Lower leg skin (tissue), 4 donors: ENCODE measurements at regions not wholly inside any gene's neighbourhood (a gene's known extent, or its start where the extent isn't known, plus 50 kb on each side); places are given as distances from the start of the nearest gene placed in this dataset.

ENCODE experiments used
- DNase-seq, 2 donors: peaks; one replicate each; pipeline ENCODE4 v3.0.0-alpha.2; 2019; ENCODE audit warnings: low spot score in 2 of 2
- H3K4me3 ChIP-seq: fragments of 200-600 bp; sonication (generic); 2 replicates; pipeline ENCODE4 v1.5.1; 2017; ENCODE audit warnings: mild to moderate bottlenecking, low read depth; ENCODE audit not compliant: poor library complexity, severe bottlenecking
- POLR2A ChIP-seq, 2 donors: fragments of 450-650 bp; IDR thresholded peaks; one replicate each; pipeline ENCODE4 v1.6.1; 2016 to 2017; ENCODE audit warnings: antibody characterized with exemption in 2 of 2, mild to moderate bottlenecking in 1 of 2, moderate library complexity in 1 of 2
- WGBS, 2 donors: methylation state at CpG; one replicate each; pipeline ENCODE4 v1.1.5; 2018; 5-methylcytosine and 5-hydroxymethylcytosine counted together
- intact Hi-C: fragments of 100-400 bp; cut with DNase I; formaldehyde crosslinking; loops from one replicate; pipeline ENCODE4 v1.15.0; 2023; ENCODE audit warnings: low total_unique reads
- TF ChIP-seq, protein P1 (sequence below), 3 donors: fragments of 450-650 bp; IDR thresholded peaks; one replicate each; pipeline ENCODE4 v1.5.1; 2016; ENCODE audit warnings: antibody characterized with exemption in 3 of 3, mild to moderate bottlenecking in 3 of 3, moderate library complexity in 2 of 3

DNA sequence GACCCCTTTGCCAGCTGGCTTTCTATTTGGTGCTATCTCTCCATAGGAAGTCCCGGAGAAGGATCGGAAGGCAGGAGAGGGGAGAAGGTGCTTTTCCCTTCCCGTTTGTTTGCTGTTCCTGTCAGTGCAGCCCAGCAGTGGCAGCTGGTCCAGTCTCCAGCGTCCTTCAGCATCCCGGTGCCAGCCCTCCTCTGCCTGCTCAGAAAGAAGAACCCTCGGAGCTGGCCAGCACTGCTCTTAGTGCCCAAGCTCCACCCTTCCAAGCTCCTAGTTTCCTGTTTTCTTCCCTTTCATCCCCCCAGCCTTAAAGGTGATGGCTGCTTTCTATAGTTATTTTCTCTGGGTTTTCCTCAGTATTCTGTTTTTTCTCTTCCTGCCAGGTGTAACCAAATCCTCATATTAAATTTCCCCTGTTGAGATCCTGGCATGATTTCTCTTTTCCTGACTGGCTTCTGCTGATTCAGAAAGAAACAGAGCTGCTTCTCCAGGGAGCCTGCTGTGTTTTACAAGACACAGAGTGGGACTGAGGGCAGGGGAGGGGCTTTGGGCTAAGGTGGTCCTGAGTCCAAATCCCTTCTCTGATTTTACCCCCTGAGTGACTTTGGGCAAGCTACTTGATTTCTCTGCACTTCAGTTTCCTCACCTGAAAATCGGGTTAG is 186.8 kb downstream of the COPRS start:
- intact Hi-C loops: no loop called here
- 33 to 40% methylated on average over 7 of the region's 7 CpGs for WGBS, 2 donors
- peak in 1 of 2 donors; percentile 31 for DNase-seq
- H3K4me3 ChIP-seq: no peak overlapping the region
- TF ChIP-seq, protein P1, sequence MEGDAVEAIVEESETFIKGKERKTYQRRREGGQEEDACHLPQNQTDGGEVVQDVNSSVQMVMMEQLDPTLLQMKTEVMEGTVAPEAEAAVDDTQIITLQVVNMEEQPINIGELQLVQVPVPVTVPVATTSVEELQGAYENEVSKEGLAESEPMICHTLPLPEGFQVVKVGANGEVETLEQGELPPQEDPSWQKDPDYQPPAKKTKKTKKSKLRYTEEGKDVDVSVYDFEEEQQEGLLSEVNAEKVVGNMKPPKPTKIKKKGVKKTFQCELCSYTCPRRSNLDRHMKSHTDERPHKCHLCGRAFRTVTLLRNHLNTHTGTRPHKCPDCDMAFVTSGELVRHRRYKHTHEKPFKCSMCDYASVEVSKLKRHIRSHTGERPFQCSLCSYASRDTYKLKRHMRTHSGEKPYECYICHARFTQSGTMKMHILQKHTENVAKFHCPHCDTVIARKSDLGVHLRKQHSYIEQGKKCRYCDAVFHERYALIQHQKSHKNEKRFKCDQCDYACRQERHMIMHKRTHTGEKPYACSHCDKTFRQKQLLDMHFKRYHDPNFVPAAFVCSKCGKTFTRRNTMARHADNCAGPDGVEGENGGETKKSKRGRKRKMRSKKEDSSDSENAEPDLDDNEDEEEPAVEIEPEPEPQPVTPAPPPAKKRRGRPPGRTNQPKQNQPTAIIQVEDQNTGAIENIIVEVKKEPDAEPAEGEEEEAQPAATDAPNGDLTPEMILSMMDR (IDR thresholded peaks at IDR 0.05): no peak

- H3K4me3 ChIP-seq: no peak overlapping the region
- TF ChIP-seq, protein P1 (IDR thresholded peaks at IDR 0.05): no peak
- no peak for TF ChIP-seq POLR2A (IDR thresholded peaks at IDR 0.05)
- 87 to 91% methylated on average over 2 of the region's 2 CpGs for WGBS, 2 donors
- no peak for DNase-seq
- intact Hi-C loops: no loop called here
Observed at GRCh38 chr17:31663576-31663975, 195.5 kb downstream of the COPRS start.

DNA sequence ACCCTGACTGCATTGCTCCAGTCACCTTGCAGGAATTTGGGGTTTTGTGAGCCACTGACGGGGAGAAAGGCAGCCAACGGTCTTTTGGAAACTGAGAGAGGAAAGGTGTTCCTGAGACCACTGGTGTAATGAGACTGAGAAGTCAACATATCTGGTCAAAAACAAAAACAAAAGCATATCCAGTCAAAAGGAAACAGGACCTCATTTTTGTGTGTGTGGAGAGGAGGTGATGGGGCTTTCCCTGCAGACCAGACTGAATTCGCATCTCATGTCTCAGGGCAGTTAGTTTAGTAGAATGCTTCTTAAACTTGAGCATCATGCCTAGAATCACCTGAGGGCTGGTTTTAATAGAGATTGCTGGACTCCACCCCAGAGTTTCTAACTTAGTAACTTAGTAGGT is 198.4 kb downstream of the COPRS start:
- intact Hi-C loops: no loop called here
- TF ChIP-seq POLR2A (IDR thresholded peaks at IDR 0.05): no peak
- TF ChIP-seq, protein P1 (IDR thresholded peaks at IDR 0.05): no peak
- DNase-seq: no peak
- 93% methylated on average over 3 of the region's 3 CpGs for WGBS, 2 donors
- no peak overlapping the region for H3K4me3 ChIP-seq

DNA sequence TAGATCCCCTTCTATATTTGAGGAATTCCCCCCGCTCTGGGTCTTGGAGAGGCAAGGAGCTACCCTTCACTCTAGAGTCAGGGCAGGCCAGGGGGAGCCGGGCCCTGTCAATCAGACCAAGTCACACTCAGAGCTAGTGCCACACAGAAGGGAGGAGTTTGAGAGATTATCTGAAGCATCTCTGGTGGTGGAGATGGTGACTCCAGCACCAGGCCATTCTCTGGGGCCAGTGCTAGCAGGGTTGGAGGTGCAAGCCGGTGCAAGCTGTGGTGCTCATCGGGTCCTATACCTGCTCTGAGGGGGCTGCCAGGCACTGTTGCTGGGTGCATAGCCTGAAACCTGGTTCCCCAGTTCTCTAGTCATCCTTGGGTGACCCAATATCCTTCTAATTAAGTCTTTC is 201.2 kb downstream of the COPRS start:
- WGBS, 2 donors: 95% methylated on average over 4 of the region's 4 CpGs
- intact Hi-C loops: no loop called here
- TF ChIP-seq, protein P1 (IDR thresholded peaks at IDR 0.05): no peak
- no peak for TF ChIP-seq POLR2A (IDR thresholded peaks at IDR 0.05)
- DNase-seq: no peak
- H3K4me3 ChIP-seq: no peak overlapping the region

- TF ChIP-seq, protein P1 (IDR thresholded peaks at IDR 0.05): no peak
- no peak for TF ChIP-seq POLR2A (IDR thresholded peaks at IDR 0.05)
- peak in 1 of 2 donors; percentile 58 for DNase-seq
- 46 to 69% methylated on average over 7 to 8 of the region's 8 CpGs for WGBS, 2 donors
- no peak overlapping the region for H3K4me3 ChIP-seq
- intact Hi-C loops: no loop called here
Observed at GRCh38 chr17:31654936-31655335, 204.1 kb downstream of the COPRS start.

- TF ChIP-seq POLR2A (IDR thresholded peaks at IDR 0.05): no peak
- TF ChIP-seq, protein P1 (IDR thresholded peaks at IDR 0.05): no peak
- intact Hi-C loops: no loop called here
- DNase-seq: no peak
- no peak overlapping the region for H3K4me3 ChIP-seq
- WGBS, 2 donors: 46 to 50% methylated on average over 6 of the region's 6 CpGs
Observed at GRCh38 chr17:31653691-31654090, 205.4 kb downstream of the COPRS start.
